Loucy (cell line): ENCODE measurements at regions not wholly inside any gene's neighbourhood (a gene's known extent, or its start where the extent isn't known, plus 50 kb on each side); places are given as distances from the start of the nearest gene placed in this dataset.

Experiments used
- H2AFZ ChIP-seq: fragments of 200-600 bp; sonication (generic); 2 replicates; pipeline ENCODE4 v1.6.0; 2016; ENCODE audit warnings: antibody characterized with exemption, mild to moderate bottlenecking, low read length, moderate library complexity
- H3F3A ChIP-seq: fragments of 200-600 bp; 2 replicates; pipeline ENCODE4 v1.6.0; 2016; ENCODE audit warnings: antibody characterized with exemption, low read depth, mild to moderate bottlenecking
- H3K27me3 ChIP-seq: fragments of 200-600 bp; sonication (generic); 2 replicates; pipeline ENCODE4 v1.6.1; 2014; ENCODE audit warnings: low read length, mild to moderate bottlenecking; ENCODE audit not compliant: insufficient read depth, poor library complexity, severe bottlenecking
- H3K36me3 ChIP-seq: fragments of 200-600 bp; sonication (generic); 2 replicates; pipeline ENCODE4 v1.6.1; 2016; ENCODE audit warnings: low read length; ENCODE audit not compliant: insufficient read depth
- H3K4me1 ChIP-seq: fragments of 200-600 bp; sonication (generic); 2 replicates; pipeline ENCODE4 v1.5.1; 2014; ENCODE audit warnings: low read length, mild to moderate bottlenecking; ENCODE audit not compliant: insufficient read depth, poor library complexity, severe bottlenecking
- H3K4me2 ChIP-seq: fragments of 200-600 bp; sonication (generic); 2 replicates; pipeline ENCODE4 v1.6.0; 2014; ENCODE audit warnings: antibody characterized with exemption, low read length, low read depth, mild to moderate bottlenecking; ENCODE audit not compliant: poor library complexity, severe bottlenecking
- H3K4me3 ChIP-seq: fragments of 200-600 bp; sonication (generic); 2 replicates; pipeline ENCODE4 v1.5.1; 2014; ENCODE audit warnings: low read length, mild to moderate bottlenecking, mixed read lengths; ENCODE audit not compliant: poor library complexity, severe bottlenecking
- H3K79me2 ChIP-seq: fragments of 200-600 bp; sonication (generic); 2 replicates; pipeline ENCODE4 v1.6.1; 2014; ENCODE audit warnings: low read length; ENCODE audit not compliant: insufficient read depth
- H3K9ac ChIP-seq: fragments of 200-600 bp; sonication (generic); 2 replicates; pipeline ENCODE4 v1.6.0; 2014; ENCODE audit warnings: mild to moderate bottlenecking, low read depth, low read length, moderate library complexity; ENCODE audit not compliant: poor library complexity, severe bottlenecking
- H3K9me2 ChIP-seq: fragments of 200-600 bp; sonication (generic); replicated peaks from 2 replicates; pipeline ENCODE4 v1.6.1; 2016; ENCODE audit warnings: low read depth, low read length, mixed read lengths
- H3K9me3 ChIP-seq: fragments of 200-600 bp; sonication (generic); 2 replicates; pipeline ENCODE4 v1.6.1; 2014; ENCODE audit warnings: mild to moderate bottlenecking, antibody characterized with exemption, low read length, low read depth; ENCODE audit not compliant: insufficient read depth
- H4K20me1 ChIP-seq: fragments of 200-600 bp; sonication (generic); 2 replicates; pipeline ENCODE4 v1.6.0; 2014; ENCODE audit warnings: antibody characterized with exemption, low read length, mild to moderate bottlenecking; ENCODE audit not compliant: insufficient read depth, poor library complexity, severe bottlenecking
- EZH2phosphoT487 ChIP-seq: fragments of 200-600 bp; IDR thresholded peaks from 2 replicates; pipeline ENCODE4 v1.6.1; 2018; ENCODE audit warnings: antibody characterized with exemption, mild to moderate bottlenecking, moderate library complexity, borderline replicate concordance
- TF ChIP-seq, protein P1 (sequence below): fragments of 200-600 bp; sonication (generic); conservative IDR thresholded peaks from 2 replicates; pipeline ENCODE4 v1.5.1; 2014; ENCODE audit warnings: mild to moderate bottlenecking, antibody characterized with exemption, low read length

DNA sequence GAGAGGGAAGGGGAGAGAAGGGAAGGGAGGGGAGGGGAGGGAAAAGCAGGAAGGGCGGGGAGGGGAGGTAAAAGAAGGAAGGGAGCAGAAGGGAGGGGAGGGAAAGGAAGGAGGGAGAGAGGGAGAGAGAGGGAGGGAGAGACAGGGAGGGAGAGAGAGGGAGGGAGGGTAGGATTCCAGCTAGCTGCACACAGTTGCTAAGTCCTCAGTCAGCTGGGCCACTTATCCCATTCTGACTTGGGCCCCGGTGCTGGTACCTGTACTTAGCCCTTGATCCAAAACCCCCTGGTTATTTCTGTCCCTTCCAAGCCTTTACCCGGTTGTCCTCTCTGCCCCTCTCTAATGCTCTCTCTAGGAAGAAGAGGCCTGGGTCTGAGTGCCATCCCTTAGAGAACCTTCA, 211.4 kb downstream of the TTC32 start:
- Histone ChIP-seq H3K79me2 (no peaks in the 10 kb centered on the region), H4K20me1 (no peaks in the 10 kb centered on the region), H3K4me3 (no peak overlapping the region), H2AFZ (no peak overlapping the region), H3K4me1 (no peaks in the 10 kb centered on the region), H3K27me3 (no peaks in the 10 kb centered on the region), H3F3A (no peaks in the 10 kb centered on the region), H3K9ac (no peak overlapping the region), H3K9me2 (no peaks in the 10 kb centered on the region), H3K36me3 (no peaks in the 10 kb centered on the region), H3K4me2 (no peak overlapping the region), H3K9me3 (no peaks in the 10 kb centered on the region; the same call in 1 of the 2 replicates)
- TF ChIP-seq, protein P1, sequence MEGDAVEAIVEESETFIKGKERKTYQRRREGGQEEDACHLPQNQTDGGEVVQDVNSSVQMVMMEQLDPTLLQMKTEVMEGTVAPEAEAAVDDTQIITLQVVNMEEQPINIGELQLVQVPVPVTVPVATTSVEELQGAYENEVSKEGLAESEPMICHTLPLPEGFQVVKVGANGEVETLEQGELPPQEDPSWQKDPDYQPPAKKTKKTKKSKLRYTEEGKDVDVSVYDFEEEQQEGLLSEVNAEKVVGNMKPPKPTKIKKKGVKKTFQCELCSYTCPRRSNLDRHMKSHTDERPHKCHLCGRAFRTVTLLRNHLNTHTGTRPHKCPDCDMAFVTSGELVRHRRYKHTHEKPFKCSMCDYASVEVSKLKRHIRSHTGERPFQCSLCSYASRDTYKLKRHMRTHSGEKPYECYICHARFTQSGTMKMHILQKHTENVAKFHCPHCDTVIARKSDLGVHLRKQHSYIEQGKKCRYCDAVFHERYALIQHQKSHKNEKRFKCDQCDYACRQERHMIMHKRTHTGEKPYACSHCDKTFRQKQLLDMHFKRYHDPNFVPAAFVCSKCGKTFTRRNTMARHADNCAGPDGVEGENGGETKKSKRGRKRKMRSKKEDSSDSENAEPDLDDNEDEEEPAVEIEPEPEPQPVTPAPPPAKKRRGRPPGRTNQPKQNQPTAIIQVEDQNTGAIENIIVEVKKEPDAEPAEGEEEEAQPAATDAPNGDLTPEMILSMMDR: no peak
- no peak for TF ChIP-seq EZH2phosphoT487

DNA sequence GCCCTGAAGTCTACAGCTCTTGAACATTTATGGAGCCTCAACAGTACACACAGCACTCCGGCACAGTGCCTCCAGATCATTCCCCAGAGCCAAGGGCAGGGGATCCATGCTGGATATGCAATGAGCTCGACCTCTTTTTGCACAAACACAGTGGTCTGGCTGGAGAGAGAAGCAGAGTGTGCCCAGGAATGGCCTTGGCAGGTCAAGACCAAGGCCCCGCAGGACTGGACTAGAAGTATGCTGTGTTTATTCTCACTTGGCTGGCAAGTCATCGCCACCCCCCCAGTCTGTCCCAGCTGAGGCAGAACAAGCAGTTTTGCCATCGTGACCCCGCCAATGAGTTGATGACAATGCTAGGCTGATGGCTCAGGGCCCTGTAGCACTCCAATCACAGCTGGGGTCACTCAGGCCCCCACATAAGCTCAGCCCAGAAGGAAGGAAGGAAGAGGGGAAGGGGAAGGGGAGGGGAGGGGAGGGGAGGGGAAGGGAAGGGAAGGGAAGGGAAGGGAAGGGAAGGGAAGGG, 212.1 kb downstream of the TTC32 start:
- Histone ChIP-seq H3K9ac (no peak overlapping the region), H3F3A (no peaks in the 10 kb centered on the region), H3K4me2 (no peak overlapping the region), H3K9me2 (no peaks in the 10 kb centered on the region), H3K9me3 (no peaks in the 10 kb centered on the region; the same call in 1 of the 2 replicates), H3K27me3 (no peaks in the 10 kb centered on the region), H2AFZ (no peak overlapping the region), H3K4me3 (no peak overlapping the region), H3K4me1 (no peaks in the 10 kb centered on the region), H3K79me2 (no peaks in the 10 kb centered on the region), H4K20me1 (no peaks in the 10 kb centered on the region), H3K36me3 (no peaks in the 10 kb centered on the region)
- no peak for TF ChIP-seq EZH2phosphoT487
- TF ChIP-seq, protein P1: no peak

- Histone ChIP-seq H3K36me3 (no peaks in the 10 kb centered on the region), H3K9ac (no peak overlapping the region), H4K20me1 (no peaks in the 10 kb centered on the region), H3F3A (no peaks in the 10 kb centered on the region), H3K9me3 (no peaks in the 10 kb centered on the region; the same call in 1 of the 2 replicates), H3K4me1 (no peaks in the 10 kb centered on the region), H3K4me2 (no peak overlapping the region), H3K4me3 (no peak overlapping the region), H3K27me3 (no peaks in the 10 kb centered on the region), H3K79me2 (no peaks in the 10 kb centered on the region), H2AFZ (no peak overlapping the region), H3K9me2 (no peaks in the 10 kb centered on the region)
- TF ChIP-seq, protein P1: no peak
- TF ChIP-seq EZH2phosphoT487: no peak
Observed at GRCh38 chr2:19688059-19688458, 213.7 kb downstream of the TTC32 start.
